OCI-LY3 (cell line): ENCODE measurements at regions not wholly inside any gene's neighbourhood (a gene's known extent, or its start where the extent isn't known, plus 50 kb on each side); places are given as distances from the start of the nearest gene placed in this dataset.

ENCODE experiments used
- EZH2phosphoT487 ChIP-seq: fragments of 200-600 bp; shearing (Covaris generic); IDR thresholded peaks from 2 replicates; pipeline ENCODE4 v1.6.1; 2018; ENCODE audit warnings: antibody characterized with exemption, mixed run types, low read depth
- TF ChIP-seq, protein P1 (sequence below): fragments of 200-600, 300-600 bp; sonication (generic); IDR thresholded peaks from 2 replicates; pipeline ENCODE4 v1.5.1; 2014; ENCODE audit warnings: antibody characterized with exemption, low read length, low read depth

- TF ChIP-seq, protein P1, sequence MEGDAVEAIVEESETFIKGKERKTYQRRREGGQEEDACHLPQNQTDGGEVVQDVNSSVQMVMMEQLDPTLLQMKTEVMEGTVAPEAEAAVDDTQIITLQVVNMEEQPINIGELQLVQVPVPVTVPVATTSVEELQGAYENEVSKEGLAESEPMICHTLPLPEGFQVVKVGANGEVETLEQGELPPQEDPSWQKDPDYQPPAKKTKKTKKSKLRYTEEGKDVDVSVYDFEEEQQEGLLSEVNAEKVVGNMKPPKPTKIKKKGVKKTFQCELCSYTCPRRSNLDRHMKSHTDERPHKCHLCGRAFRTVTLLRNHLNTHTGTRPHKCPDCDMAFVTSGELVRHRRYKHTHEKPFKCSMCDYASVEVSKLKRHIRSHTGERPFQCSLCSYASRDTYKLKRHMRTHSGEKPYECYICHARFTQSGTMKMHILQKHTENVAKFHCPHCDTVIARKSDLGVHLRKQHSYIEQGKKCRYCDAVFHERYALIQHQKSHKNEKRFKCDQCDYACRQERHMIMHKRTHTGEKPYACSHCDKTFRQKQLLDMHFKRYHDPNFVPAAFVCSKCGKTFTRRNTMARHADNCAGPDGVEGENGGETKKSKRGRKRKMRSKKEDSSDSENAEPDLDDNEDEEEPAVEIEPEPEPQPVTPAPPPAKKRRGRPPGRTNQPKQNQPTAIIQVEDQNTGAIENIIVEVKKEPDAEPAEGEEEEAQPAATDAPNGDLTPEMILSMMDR, result no peak
- no peak for TF ChIP-seq EZH2phosphoT487
Observed at GRCh38 chr1:207264663-207265252, 56.7 kb upstream of the CD55 start.
